ENCODE measurements at regions not wholly inside any gene's neighbourhood (a gene's known extent, or its start where the extent isn't known, plus 50 kb on each side); places are given as distances from the start of the nearest gene placed in this dataset.

- TF ChIP-seq POLR2A (IDR thresholded peaks at IDR 0.05; ENCODE audit: low read length) (no peak), GATA1 (IDR thresholded peaks at IDR 0.05; ENCODE audit: low read depth, low read length) (no peak)
Observed at GRCh38 chr5:32496104-32496503, 51.6 kb upstream of the ZFR start.

DNA sequence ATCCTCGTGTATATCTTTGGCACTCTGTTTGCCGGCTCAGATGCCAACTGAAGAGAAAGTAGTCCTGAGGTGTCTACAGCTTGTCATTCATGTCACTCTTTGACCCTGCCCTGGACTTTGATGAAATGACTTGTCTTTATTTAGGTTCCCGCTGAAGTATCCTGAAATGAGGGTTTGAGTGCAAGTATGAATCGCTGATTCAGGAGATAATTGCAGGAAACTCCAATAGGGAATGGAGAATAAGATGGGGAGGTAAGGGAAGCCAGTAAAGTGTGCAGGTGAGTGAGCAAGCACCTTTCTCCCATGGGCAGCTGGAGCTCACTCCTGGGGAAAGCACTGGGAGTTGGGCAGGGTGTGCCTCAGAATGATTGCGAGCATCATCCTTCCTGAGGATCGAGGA is 50.3 kb upstream of the ZFR start:
- DNase-seq = no peak
- TF ChIP-seq POLR2A (IDR thresholded peaks at IDR 0.05; ENCODE audit: low read length) (no peak), GATA1 (IDR thresholded peaks at IDR 0.05; ENCODE audit: low read depth, low read length) (no peak)

More at GRCh38 chr5:32496104-32496503, 51.6 kb upstream of the ZFR start:
- DNase-seq = no peak

All from erythroblast (primary cell).